ENCODE measurements at regions not wholly inside any gene's neighbourhood (a gene's known extent, or its start where the extent isn't known, plus 50 kb on each side); places are given as distances from the start of the nearest gene placed in this dataset.

DNA sequence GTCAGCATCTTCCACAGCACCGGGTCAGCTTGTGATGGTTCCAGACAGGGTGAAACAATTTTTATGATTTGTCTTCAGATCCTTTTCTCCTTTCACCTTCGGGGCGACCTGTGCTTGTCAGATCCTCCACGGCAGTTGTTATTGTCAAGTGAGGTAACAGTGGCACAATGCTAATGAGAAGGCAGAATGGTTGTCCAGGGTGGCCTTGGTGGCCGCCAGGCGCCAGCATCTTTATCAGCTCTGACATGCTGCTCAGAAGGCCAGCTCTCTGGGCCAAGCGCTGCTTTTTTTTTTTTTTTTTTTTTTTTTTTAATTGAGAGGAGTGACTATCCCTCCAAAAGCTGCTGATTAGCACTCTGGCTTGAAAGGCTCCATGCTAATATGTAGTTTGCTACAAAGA lies 52.3 kb upstream of the MGAT5 start:
- Histone ChIP-seq H3K27ac (ENCODE audit: insufficient read depth, low read length) (no peak overlapping the region), H3K27me3 (ENCODE audit: control insufficient read depth, insufficient read depth, low read length) (no peaks in the 10 kb centered on the region), H3K4me1 (ENCODE audit: control insufficient read depth, extremely low read depth, insufficient read depth, low read length) (peaks cover 18% of the 10 kb centered on the region), H3K9me3 (ENCODE audit: control insufficient read depth, insufficient read depth, low read depth, low read length) (no peaks in the 10 kb centered on the region), H3K79me2 (ENCODE audit: control insufficient read depth, insufficient read depth, low read length) (peaks cover 46% of the 10 kb centered on the region), H3K36me3 (ENCODE audit: control insufficient read depth, insufficient read depth, low read length) (no peaks in the 10 kb centered on the region), H3K4me3 (replicated peaks in 1 of 4; ENCODE audit: control extremely low read depth in 1 of 4, insufficient read depth in 1 of 4, low read depth in 3 of 4, low read length in 4 of 4) (no peak overlapping the region), H4K20me1 (ENCODE audit: control insufficient read depth, extremely low read depth, insufficient read depth, low read length) (no peaks in the 10 kb centered on the region), H2AFZ (ENCODE audit: low read length) (no peak overlapping the region), H3K9ac (ENCODE audit: insufficient read depth, low read length) (no peak overlapping the region), H3K4me2 (ENCODE audit: extremely low read depth, insufficient read depth, low read length) (no peak overlapping the region)
- no peak for DNase-seq (ENCODE audit: low read depth in 2 of 2)
- TF ChIP-seq, protein P1, sequence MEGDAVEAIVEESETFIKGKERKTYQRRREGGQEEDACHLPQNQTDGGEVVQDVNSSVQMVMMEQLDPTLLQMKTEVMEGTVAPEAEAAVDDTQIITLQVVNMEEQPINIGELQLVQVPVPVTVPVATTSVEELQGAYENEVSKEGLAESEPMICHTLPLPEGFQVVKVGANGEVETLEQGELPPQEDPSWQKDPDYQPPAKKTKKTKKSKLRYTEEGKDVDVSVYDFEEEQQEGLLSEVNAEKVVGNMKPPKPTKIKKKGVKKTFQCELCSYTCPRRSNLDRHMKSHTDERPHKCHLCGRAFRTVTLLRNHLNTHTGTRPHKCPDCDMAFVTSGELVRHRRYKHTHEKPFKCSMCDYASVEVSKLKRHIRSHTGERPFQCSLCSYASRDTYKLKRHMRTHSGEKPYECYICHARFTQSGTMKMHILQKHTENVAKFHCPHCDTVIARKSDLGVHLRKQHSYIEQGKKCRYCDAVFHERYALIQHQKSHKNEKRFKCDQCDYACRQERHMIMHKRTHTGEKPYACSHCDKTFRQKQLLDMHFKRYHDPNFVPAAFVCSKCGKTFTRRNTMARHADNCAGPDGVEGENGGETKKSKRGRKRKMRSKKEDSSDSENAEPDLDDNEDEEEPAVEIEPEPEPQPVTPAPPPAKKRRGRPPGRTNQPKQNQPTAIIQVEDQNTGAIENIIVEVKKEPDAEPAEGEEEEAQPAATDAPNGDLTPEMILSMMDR (conservative IDR thresholded peaks at IDR 0.05 in 1 of 2, IDR thresholded peaks at IDR 0.05 in 1 of 2; ENCODE audit: low read depth in 1 of 2, low read length in 2 of 2), result no peak
- TF ChIP-seq EZH2 (IDR thresholded peaks at IDR 0.05; ENCODE audit: low read length, missing control alignments), result no peak

DNA sequence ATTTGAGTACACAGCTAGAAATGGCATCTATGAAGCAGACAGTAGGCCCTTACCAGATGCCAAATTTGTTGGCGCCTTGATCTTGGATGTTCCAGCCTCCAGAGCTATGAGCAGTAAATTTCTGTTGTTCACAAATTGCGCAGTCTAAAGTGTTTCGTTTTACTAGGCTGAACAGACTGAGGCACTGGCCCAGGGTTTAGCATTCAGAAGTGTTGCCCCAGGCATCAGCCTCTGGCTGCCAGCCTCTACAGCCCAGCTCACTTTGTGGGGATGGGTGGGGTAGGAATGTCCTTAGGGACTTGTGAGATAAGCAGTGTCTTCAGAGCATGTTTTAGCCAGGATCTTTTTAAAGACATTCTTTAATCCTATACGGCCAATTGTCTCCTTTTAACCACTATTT lies 51.5 kb upstream of the MGAT5 start:
- no peaks in the 10 kb centered on the region for H3K36me3 ChIP-seq (ENCODE audit: control insufficient read depth, insufficient read depth, low read length)
- no peak overlapping the region for H3K4me3 ChIP-seq (replicated peaks in 1 of 4; ENCODE audit: control extremely low read depth in 1 of 4, insufficient read depth in 1 of 4, low read depth in 3 of 4, low read length in 4 of 4)
- no peak overlapping the region for H3K27ac ChIP-seq (ENCODE audit: insufficient read depth, low read length)
- no peak overlapping the region for H2AFZ ChIP-seq (ENCODE audit: low read length)
- H3K27me3 ChIP-seq (ENCODE audit: control insufficient read depth, insufficient read depth, low read length), result no peaks in the 10 kb centered on the region
- no peak overlapping the region for H3K9ac ChIP-seq (ENCODE audit: insufficient read depth, low read length)
- peaks cover 45% of the 10 kb centered on the region for H3K79me2 ChIP-seq (ENCODE audit: control insufficient read depth, insufficient read depth, low read length)
- H3K9me3 ChIP-seq (ENCODE audit: control insufficient read depth, insufficient read depth, low read depth, low read length), result no peaks in the 10 kb centered on the region
- TF ChIP-seq, protein P1 (conservative IDR thresholded peaks at IDR 0.05 in 1 of 2, IDR thresholded peaks at IDR 0.05 in 1 of 2; ENCODE audit: low read depth in 1 of 2, low read length in 2 of 2), result no peak
- no peak for TF ChIP-seq EZH2 (IDR thresholded peaks at IDR 0.05; ENCODE audit: low read length, missing control alignments)
- no peak for DNase-seq (ENCODE audit: low read depth in 2 of 2)
- no peaks in the 10 kb centered on the region for H4K20me1 ChIP-seq (ENCODE audit: control insufficient read depth, extremely low read depth, insufficient read depth, low read length)
- peaks cover 19% of the 10 kb centered on the region for H3K4me1 ChIP-seq (ENCODE audit: control insufficient read depth, extremely low read depth, insufficient read depth, low read length)
- no peak overlapping the region for H3K4me2 ChIP-seq (ENCODE audit: extremely low read depth, insufficient read depth, low read length)

DNA sequence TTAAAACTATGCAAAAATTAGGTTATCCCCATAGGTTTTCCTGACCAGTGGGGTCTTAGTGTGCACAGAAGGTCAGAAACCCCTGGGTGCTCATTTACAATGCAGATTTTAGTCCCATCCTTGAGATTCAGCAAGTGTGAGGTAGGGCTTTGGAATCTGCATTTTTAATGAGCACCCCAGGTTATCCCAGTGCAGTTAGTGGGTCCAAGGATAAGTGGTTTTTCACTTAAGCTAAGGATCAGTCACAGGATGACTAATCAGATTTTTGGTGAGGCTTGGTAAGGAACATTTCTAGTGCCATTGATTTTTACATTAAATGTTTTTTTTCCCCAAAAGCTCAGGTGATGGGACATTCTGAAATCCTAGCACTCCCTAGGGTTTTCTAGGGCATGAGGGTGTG lies 50.7 kb upstream of the MGAT5 start:
- H3K27ac ChIP-seq (ENCODE audit: insufficient read depth, low read length), result no peak overlapping the region
- peaks cover 41% of the 10 kb centered on the region for H3K79me2 ChIP-seq (ENCODE audit: control insufficient read depth, insufficient read depth, low read length)
- no peak overlapping the region for H3K9ac ChIP-seq (ENCODE audit: insufficient read depth, low read length)
- no peaks in the 10 kb centered on the region for H3K27me3 ChIP-seq (ENCODE audit: control insufficient read depth, insufficient read depth, low read length)
- H3K4me3 ChIP-seq (replicated peaks in 1 of 4; ENCODE audit: control extremely low read depth in 1 of 4, insufficient read depth in 1 of 4, low read depth in 3 of 4, low read length in 4 of 4), result no peak overlapping the region
- H3K36me3 ChIP-seq (ENCODE audit: control insufficient read depth, insufficient read depth, low read length), result no peaks in the 10 kb centered on the region
- H3K9me3 ChIP-seq (ENCODE audit: control insufficient read depth, insufficient read depth, low read depth, low read length), result no peaks in the 10 kb centered on the region
- no peaks in the 10 kb centered on the region for H4K20me1 ChIP-seq (ENCODE audit: control insufficient read depth, extremely low read depth, insufficient read depth, low read length)
- peak in 1 of 2 donors; percentile 6 for DNase-seq (ENCODE audit: low read depth in 2 of 2)
- TF ChIP-seq, protein P1 (conservative IDR thresholded peaks at IDR 0.05 in 1 of 2, IDR thresholded peaks at IDR 0.05 in 1 of 2; ENCODE audit: low read depth in 1 of 2, low read length in 2 of 2), result no peak
- no peak for TF ChIP-seq EZH2 (IDR thresholded peaks at IDR 0.05; ENCODE audit: low read length, missing control alignments)
- H2AFZ ChIP-seq (ENCODE audit: low read length), result no peak overlapping the region
- peaks cover 15% of the 10 kb centered on the region for H3K4me1 ChIP-seq (ENCODE audit: control insufficient read depth, extremely low read depth, insufficient read depth, low read length)
- H3K4me2 ChIP-seq (ENCODE audit: extremely low read depth, insufficient read depth, low read length), result no peak overlapping the region
